Stimulated activated CD4-positive, alpha-beta T cell treated with anti-CD3 and anti-CD28 coated beads, TNF-alpha, amount 100 ng/mL, for 48 hours (primary cell): ENCODE measurements at regions not wholly inside any gene's neighbourhood (a gene's known extent, or its start where the extent isn't known, plus 50 kb on each side); places are given as distances from the start of the nearest gene placed in this dataset.
"Not testable (repeated sequence)": the region's sequence is repeated elsewhere in the genome, so short reads cannot be mapped to it uniquely, and the experiment has no call there.

ENCODE experiments used
- DNase-seq, 3 donors: peaks; one replicate each; pipeline ENCODE4 v3.0.0-alpha.2; 2020; ENCODE audit warnings: low read depth in 3 of 3

DNA sequence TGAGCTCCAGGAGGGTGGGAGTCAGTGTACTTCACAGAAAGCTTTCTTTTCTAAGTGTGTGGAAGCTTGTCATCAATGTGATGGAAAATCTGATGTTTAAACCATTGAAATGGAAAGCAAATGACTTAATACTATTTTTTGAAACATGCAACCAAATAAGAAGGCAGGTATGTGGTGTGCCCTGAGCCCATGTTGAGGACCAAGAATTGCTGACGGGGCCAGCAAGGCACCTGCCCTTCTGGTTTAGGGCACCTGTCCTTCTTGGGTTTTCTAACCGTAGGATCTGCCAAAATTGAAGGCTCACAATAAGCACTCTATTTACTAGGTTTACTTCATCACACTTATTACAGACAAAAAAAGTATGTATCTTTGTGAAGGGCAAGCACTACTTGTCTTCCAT lies 537.7 kb downstream of the SOCS6 start:
- DNase-seq, result no peak

DNA sequence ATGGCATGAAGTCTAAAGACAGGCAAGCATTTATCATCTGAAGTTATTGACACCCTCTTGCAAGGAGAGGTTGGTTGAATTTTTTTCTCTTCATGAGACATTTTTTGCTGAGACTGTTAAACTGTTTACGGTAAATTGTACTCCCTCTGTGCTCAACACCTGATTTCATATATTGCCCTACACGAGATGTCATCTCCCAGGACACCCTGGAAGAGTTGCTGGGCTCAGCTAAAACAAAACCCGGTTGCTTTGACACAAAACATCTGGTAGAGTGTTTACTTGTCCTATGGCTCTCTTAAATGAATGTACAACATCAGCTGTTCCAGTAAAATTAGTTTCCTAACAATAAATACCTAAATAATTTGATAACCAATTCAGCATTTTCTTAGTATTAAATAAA lies 533.8 kb downstream of the SOCS6 start:
- no peak for DNase-seq

DNA sequence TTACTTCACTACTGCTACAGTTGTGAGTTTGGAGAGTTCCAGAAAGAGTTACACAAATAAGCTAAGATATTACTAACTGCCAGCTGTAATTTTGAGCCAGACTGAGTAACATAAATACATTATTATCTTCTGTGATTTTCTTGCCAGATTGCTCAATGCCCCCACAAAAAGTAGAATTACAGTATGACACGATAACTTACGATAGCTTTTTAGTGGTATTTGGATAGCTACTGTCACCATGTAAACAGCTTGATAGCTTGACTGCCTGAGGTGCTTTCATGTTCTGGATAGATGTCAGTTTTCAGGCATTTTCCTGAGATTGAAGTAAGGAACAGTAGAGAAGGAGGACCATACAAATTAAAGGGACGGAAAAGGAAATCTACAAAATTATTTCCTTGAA lies 533.3 kb downstream of the SOCS6 start:
- no peak for DNase-seq

DNA sequence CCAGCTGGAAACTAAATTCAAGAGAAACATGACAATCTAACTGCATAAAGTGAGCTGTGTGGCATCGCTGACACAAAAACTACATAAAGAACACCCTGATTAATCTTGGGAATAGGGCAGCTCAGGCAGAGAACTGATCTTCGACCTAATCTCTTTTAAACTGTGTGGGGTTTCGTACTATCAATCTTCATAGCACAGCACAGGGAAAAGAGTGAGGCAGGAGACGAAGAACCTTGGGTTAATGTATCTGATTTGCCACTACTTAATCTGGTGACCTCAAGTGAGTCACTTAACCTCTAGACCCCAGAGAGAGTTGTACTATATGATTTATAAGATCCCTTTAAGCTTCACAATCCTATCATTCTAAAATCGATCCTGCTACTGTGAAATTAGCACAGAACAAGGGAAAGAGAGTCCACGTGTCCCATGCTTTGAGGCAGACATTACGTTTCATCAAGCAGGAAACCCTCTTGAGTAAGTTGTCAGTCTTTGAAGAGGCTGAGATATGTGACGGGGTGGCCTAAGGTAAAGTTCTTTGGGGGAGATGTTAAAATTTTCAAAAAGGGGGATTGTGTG lies 519.7 kb downstream of the SOCS6 start:
- no peak for DNase-seq

DNA sequence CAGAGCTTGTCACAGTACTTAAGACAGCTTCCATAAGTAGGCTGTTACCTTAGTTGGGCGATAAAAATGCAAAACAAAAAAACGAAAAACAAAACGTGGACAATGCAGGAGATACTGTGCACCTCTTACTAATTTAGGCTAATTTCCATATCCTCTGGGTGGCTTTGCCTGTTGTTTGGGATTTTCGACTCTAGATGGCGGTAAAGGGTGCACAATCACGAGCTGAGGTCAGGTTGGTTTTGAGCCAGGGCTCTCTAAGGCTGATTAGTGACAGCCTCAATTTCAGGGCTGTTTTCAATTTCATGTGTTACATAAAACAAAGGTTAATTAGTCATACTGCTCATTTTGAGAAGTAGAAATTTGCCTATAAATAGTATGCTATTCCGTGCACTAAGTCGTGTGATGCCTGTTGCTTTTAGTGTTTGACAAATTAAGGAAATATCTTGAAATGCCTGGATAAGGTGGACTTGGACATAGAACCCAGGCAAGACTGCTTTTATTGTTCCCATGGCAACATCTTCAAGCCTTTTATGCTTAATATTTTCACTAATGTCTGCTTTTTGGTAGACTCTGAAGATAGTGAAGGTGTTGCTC lies 493.1 kb downstream of the SOCS6 start:
- DNase-seq, result peak; percentile 27 to 46 (median 35)

DNA sequence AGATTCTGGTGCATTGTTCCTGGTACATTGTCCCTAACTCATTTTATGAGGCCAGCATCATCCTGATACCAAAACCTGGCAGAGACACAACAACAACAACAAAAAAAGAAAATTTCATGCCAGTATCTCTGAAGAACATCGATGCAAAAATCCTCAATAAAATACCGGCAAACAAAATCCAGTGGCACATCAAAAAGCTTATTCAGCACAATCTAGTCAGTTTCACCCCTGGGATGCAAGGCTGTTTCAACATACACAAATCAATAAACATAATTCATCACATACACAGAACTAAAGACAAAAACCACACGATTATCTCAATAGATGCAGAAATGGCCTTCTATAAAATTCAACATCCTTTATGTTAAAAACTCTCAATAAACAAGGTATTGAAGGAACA lies 477.4 kb downstream of the SOCS6 start:
- not testable (repeated sequence) for DNase-seq

DNA sequence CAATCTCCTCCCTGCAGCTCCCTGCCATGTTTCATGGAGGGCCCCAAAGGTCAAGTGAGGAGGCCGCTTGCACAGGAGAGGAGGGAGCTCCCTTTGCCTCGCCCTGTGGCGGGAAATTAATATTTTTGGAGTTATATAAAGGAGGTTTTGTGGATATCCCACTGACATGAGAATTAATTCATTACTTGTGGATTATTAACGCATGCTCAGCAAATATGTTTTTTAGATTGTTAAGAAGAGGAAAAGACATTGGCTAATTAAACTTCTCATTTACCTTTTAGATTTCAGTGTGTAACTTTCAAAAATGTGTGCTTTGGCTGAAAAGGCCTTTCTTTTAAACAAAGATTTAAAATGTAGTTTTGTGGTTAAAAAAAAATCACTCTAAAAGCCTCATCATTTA lies 474.0 kb downstream of the SOCS6 start:
- DNase-seq, result no peak

DNA sequence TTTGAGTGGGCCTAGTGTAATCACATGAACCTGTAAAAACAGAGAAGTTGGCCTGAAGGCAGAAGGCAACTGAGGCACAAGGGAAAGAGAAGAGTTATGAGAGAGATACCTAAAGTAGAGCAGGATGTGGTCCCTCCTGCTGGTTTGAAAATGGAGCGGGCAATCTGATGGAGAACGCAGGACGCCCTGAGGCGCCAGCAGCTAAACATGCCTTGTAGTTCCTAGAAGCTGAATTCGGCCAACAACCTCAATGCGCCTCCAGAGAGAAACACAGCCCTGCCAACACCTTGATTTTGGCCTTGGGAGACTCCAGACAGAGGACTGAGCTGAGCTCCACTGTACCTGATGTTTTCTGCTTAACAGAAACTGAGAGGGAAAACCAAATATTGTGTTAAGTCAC lies 469.9 kb downstream of the SOCS6 start:
- DNase-seq, result no peak

DNA sequence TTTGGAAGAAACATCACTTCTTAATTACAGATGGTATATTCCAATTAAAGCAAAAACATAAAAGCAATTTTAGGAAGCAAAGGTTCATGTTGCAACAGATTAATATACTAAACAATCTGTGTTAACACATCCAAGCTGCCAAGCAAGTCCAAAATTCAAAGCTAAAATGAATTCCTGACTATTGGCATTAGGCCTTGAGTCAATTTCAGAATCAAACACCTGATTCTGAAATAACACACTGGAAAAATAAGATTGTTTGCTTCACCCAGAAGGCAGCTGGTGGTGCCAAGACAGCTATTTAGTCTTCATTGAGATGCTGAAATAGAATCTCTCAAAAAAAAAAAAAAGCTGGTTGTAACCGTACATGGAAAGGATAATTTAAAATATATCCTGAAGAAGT lies 465.6 kb downstream of the SOCS6 start:
- DNase-seq, result no peak

DNA sequence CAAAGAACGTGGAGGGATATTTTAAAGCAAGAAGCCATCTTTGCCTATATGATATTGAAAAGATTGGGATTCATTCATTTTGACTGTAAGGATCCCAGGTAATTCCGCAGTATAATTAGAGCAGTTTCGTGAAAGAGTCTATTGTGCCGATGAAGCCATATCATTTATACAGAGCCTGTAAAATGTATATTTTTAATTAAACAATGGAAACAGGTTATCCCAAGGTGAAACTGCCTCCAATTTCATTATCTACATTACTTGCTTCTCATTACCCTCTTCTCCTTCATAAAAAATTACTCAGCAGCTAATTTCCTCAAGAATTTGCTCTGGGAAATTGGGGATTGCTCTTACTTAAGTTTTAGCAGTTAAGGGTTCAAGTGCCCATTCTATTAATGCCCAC lies 444.1 kb downstream of the SOCS6 start:
- DNase-seq, result no peak

DNA sequence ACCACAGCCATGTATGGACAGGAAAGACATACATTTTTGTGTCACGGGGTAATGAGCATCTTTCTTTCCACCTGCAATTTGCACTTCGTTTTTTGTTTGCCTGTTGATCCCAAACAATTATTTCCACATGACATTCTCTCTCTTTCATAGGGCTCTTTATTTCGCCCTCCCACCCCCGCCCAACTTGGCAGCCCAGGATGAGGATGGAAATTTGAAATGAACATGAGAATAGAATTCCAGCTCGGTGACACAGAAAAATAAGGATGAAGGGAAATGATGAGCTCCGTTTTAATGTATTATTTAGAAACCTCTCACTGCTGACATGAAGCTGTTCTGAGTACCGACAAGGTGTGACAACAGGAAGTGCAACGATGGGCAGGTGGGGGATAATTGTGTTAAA lies 443.3 kb downstream of the SOCS6 start:
- DNase-seq, result no peak

DNA sequence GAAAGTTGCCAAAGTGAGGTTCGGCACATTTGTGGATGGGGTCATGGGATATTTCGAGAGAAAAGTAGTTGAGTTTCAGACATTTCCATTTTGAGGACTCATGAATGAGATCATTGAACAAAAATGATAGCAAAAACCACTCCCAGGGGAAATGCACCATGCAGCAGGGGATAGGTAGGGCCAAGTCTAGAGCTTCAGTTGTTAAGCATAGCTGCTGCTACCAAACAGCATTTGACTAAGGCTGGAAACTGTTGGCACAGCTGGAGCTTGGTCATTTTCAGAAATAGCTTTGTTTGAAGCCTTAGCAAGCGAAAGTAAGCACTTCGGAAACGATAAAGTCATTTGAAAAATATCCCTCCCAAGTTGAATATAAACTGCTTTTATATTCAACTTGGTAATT lies 431.8 kb downstream of the SOCS6 start:
- no peak for DNase-seq

DNA sequence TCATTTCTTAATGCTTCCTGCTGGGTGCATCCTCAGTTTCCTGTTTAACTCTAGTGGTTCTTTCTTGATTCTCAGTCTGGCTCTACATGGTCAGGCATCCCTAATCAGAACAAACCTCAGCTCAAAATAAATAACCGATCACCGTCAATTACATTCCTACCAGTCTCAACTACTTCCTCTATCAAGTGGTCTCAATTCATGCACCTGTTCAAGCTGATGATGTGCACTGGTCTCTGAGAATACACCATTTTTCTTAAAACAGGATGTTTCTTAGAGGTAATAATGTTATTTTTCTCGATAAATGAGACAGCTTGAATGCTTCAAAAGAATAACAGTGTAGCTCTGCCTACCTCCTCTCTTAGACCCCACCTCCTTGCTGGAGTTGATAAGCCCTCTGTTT lies 420.9 kb downstream of the SOCS6 start:
- DNase-seq, result no peak

DNA sequence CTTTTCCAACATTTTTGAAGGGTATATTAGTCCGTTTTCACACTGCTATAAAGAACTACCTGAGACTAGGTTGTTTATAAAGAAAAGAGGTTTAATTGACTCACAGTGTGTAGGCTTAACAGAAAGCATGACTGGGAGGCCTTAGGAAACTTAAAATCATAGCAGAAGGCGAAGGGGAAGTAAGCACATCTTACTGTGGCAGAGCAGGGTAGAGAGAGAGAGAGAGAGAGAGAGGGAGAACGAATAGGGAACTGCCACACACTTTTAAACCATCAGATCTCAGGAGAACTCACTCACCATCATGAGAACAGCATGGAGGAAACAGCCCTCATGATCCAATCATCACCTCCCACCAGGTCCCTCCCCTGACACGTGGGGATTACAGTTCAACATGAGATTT lies 420.3 kb downstream of the SOCS6 start:
- no peak for DNase-seq

DNA sequence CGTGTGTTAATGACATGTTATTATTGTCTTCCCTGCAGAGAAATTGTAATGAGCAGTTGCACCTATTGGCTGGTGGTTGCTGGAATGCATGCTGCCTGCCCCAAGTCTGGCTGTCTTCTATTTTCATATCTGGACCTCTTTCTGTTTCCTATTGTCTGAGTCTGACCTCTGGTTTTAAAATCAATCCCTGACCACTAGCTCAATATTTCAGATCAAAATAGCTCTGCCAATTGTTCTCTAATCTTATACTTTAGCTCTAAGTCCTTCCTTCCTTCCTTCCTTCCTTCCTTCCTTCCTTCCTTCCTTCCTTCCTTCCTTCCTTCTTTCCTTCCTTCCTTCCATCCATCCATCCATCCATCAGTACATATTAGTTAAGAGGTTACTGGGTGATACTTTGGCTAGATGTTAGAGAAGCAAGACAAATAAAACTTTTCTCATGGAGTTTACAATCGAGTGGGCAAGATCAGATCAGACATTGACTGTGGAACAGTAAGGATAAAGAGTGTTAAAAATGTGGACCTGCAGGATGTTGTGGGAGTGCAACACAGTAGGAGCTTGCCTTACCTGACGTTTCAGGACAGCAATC lies 417.1 kb downstream of the SOCS6 start:
- no peak for DNase-seq

DNA sequence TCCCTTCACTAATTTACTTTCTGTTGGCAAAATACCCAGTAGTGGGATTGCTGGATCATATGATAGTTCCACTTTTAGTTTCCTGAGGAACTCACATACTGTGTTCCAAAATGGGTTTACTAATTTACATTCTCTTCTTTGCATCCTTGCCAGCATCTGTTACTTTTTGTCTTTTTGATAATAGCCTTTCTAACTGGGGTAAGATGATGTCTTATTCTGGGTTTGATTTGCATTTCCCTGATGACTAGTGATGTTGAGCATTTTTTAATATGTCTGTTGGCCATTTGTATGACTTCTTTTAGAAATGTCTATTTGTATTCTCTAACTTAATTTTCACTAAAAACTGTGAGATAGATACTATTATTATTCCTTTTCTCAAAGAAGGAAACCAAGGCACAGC lies 411.7 kb downstream of the SOCS6 start:
- no peak for DNase-seq

DNA sequence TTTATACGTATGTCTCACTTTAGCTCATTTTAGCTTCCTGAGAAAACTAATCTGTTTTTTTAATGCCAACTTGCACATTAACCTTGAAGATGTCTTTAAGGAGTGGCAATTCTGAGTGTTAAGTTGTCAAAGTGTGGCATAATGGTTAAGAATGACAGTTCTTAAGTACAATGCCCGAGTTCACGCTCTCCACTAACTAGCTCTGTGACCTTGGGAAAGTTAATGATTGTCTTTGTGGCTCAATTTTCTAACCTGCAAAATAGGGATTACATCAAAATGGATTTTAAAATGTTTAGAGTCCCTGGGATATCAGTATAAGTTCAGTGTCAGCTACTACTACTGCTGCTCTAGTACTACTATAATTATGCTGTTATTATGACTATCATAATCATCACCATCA lies 409.7 kb downstream of the SOCS6 start:
- DNase-seq, result no peak

DNA sequence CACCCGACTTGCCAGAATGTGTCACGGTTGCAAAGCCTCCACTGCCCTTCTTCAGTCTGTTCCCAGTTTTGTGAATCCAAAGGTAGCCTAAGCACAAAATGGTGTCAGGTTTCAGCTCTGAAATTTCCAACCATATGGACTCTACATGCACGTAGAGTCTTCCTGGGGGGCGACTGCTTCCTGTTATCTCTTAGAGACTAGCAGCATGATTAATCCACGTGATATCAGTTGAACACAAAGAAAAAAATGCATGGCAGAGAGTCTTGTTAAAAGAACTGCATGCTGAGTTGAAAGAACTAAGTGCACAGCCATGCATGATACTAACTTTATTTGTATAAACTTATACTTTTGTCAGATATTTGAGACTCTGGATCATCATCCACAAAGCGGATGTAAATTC lies 404.4 kb downstream of the SOCS6 start:
- DNase-seq, result no peak

DNA sequence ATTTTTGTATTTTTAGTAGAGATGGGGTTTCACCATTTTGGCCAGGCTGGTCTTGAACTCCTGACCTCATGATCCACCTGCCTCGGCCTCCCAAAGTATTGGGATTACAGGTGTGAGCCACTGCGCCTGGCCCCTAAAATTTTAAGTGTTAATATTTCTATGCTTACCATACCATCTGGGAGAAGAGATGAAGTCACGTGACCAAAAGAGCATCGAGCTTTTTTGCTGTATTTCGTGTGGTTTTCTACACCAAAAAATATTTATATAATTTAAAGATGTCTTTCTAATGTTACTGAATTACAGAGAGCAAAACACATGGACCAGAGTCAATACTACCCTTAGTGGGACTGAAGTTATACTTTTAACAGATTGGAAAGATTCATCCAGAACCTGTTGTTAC lies 400.9 kb downstream of the SOCS6 start:
- not testable (repeated sequence) for DNase-seq

DNA sequence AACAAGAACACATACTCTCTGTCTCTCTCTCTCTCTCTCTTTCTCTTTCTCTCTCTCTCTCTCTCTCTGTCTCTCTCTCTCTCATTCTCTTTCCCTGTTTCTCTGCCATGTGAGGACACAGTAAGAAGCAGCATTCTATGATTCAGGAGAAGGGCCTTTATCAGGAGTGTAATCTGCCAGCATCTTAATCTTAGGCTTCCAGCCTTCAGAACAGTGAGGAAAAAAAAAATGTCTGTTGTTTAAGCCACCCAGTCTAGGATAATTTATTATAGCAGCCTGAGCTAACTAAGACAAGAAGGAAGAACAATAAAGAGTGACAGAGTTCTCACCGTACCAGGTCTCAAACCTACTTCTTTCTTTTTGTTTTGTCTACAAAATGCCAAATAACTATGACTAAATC lies 399.4 kb downstream of the SOCS6 start:
- DNase-seq, result no peak

DNA sequence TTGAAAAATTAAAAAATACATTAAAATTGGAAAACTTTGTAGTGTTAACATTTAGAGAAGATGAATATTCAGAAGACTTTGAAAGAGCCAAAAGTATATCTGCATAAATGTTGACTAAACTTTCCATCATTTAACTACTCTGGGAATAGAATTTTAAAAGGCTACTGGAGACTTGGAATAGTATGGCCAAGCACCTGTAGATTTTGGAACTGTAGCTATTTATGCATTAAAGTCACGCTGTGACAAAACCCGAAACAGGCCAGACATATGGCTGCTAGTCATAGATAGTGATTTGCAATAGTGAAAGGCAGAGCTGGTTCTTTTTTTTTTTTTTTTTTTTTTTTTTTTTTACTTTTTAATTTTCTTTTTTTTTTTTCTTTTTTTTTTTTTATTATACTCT lies 396.0 kb downstream of the SOCS6 start:
- no peak for DNase-seq

DNA sequence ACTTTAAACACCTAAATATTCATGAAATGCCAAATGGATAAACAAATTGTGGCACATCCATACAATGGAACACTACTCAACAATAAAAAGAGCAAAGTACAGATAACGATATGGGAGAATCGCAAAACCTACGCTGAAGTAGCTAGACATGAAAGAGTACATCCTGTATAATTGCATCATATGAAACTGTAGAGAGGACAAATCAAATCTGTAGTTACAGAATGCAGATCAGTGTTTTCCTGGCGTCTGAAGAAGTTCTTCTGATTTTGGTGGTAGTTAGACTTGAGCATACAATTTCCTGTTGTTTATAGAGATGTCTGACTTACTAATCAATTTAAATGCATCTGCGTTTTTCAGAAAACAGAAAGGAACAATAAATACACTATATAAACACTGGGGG lies 394.4 kb downstream of the SOCS6 start:
- DNase-seq, result no peak

DNA sequence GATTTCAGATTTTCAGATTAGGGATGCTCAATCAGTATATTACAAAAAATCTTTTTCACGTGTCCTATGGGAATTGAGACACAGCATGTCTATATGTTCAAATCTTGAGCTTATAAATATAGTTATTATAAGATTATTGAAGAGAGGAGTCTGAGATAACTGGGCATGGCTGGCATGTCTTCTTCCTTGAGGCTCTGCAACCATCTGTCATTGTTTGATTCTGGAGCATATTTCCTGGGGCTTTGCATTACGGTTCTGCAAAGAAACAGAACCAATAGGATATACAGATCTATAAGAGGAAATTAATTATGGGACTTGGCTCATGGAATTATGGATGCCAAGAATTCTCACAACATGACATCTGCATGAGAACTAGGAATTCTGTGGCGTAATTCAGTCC lies 386.1 kb downstream of the SOCS6 start:
- DNase-seq, result no peak

DNA sequence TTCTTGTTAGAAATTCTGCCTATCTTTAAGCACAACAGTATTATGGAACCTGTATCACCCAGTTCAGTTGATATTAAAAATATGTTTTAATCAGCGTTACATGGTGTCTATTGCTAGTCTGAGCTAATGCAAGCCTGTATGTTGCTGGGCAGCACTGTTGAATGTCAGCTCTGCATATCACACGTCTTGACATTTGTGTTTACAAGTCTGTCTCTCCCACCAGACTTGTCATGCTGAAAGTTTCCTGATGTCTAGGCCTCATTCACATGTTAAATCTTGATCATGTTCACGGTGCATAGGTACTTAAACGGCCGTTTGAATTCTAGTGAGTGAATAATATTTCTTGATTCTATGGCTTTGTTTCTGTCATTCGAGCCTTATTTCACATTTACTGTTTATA lies 385.0 kb downstream of the SOCS6 start:
- no peak for DNase-seq
